HG03565 (cell line): ENCODE measurements at regions not wholly inside any gene's neighbourhood (a gene's known extent, or its start where the extent isn't known, plus 50 kb on each side); places are given as distances from the start of the nearest gene placed in this dataset.

ENCODE experiments used
- ATAC-seq: cut with Tn5 transposase; IDR thresholded peaks from one replicate; pipeline ENCODE4 v1.9.1; 2021; ENCODE audit warnings: mild to moderate bottlenecking, moderate library complexity; ENCODE audit not compliant: unreplicated experiment

GRCh38 chrX:13110433-13111324 lies 66.3 kb upstream of the FAM9C start:
- no peak for ATAC-seq

- ATAC-seq = no peak
Measured at GRCh38 chrX:13109817-13110216, 65.4 kb upstream of the FAM9C start.

GRCh38 chrX:13103914-13104274 lies 59.5 kb upstream of the FAM9C start:
- ATAC-seq = no peak

- ATAC-seq = no peak
Measured at GRCh38 chrX:13103188-13103913, 58.9 kb upstream of the FAM9C start.

GRCh38 chrX:13102636-13103035 lies 58.2 kb upstream of the FAM9C start:
- ATAC-seq = no peak

- no peak for ATAC-seq
Measured at GRCh38 chrX:13101441-13102139, 57.2 kb upstream of the FAM9C start.

GRCh38 chrX:13099121-13099520 lies 54.7 kb upstream of the FAM9C start:
- ATAC-seq = no peak

- ATAC-seq = no peak
Measured at GRCh38 chrX:13096728-13097127, 52.3 kb upstream of the FAM9C start.

GRCh38 chrX:13094828-13095341 lies 50.5 kb upstream of the FAM9C start:
- no peak for ATAC-seq

- no peak for ATAC-seq
Measured at GRCh38 chrX:13094374-13094773, 50.0 kb upstream of the FAM9C start.
